ENCODE measurements at regions not wholly inside any gene's neighbourhood (a gene's known extent, or its start where the extent isn't known, plus 50 kb on each side); places are given as distances from the start of the nearest gene placed in this dataset.
"Not testable (repeated sequence)": the region's sequence is repeated elsewhere in the genome, so short reads cannot be mapped to it uniquely, and the experiment has no call there.

GRCh38 chr17:21510686-21511362 lies 134.7 kb downstream of the KCNJ12 start:
- no peaks in the 10 kb centered on the region for H3K9me3 Mint-ChIP-seq
- peaks cover 6 to 13% (median 8%) of the 10 kb centered on the region in 3 donors for H3K4me1 Mint-ChIP-seq
- H3K4me3 Mint-ChIP-seq = peak overlapping the region; percentile 35 to 82 (median 61)
- peaks cover 2% of the 10 kb centered on the region for H3K36me3 Mint-ChIP-seq
- peaks cover 17% of the 10 kb centered on the region for H3K27me3 Mint-ChIP-seq
- H3K27ac Mint-ChIP-seq = no peak overlapping the region

GRCh38 chr17:21511363-21512195 lies 135.4 kb downstream of the KCNJ12 start:
- peaks cover 6 to 13% (median 8%) of the 10 kb centered on the region in 3 donors for H3K4me1 Mint-ChIP-seq
- H3K27me3 Mint-ChIP-seq = peaks cover 17% of the 10 kb centered on the region
- no peaks in the 10 kb centered on the region for H3K36me3 Mint-ChIP-seq
- H3K27ac Mint-ChIP-seq = peak overlapping the region in 2 of 3 donors; percentile 50 to 51
- H3K4me3 Mint-ChIP-seq = peak overlapping the region; percentile 43 to 90 (median 80)
- H3K9me3 Mint-ChIP-seq = no peaks in the 10 kb centered on the region

GRCh38 chr17:21512307-21513011 lies 136.3 kb downstream of the KCNJ12 start:
- Mint-ChIP-seq H3K4me3 (peak overlapping the region in 1 of 4 donors; percentile 65), H3K9me3 (no peaks in the 10 kb centered on the region), H3K27ac (no peak overlapping the region), H3K36me3 (no peaks in the 10 kb centered on the region), H3K27me3 (peaks cover 18% of the 10 kb centered on the region), H3K4me1 (peaks cover 6 to 13% (median 8%) of the 10 kb centered on the region in 3 donors)

- no peak overlapping the region for H3K27ac Mint-ChIP-seq
- peaks cover 21% of the 10 kb centered on the region for H3K27me3 Mint-ChIP-seq
- H3K4me3 Mint-ChIP-seq = peak overlapping the region in 2 of 4 donors; percentile 65 to 69
- H3K36me3 Mint-ChIP-seq = no peaks in the 10 kb centered on the region
- H3K4me1 Mint-ChIP-seq = peaks cover 6 to 11% (median 7%) of the 10 kb centered on the region in 3 donors
- H3K9me3 Mint-ChIP-seq = no peaks in the 10 kb centered on the region
Observed at GRCh38 chr17:21513012-21513570, 136.9 kb downstream of the KCNJ12 start.

- H3K4me1 Mint-ChIP-seq, H3K9me3 Mint-ChIP-seq, H3K27ac Mint-ChIP-seq, H3K36me3 Mint-ChIP-seq, H3K4me3 Mint-ChIP-seq: not testable (repeated sequence)
- peaks cover 19% of the 10 kb centered on the region for H3K27me3 Mint-ChIP-seq
Observed at GRCh38 chr17:21514567-21514966, 138.4 kb downstream of the KCNJ12 start.

- Mint-ChIP-seq H3K27ac (no peak overlapping the region), H3K4me1 (no peaks in the 10 kb centered on the region), H3K27me3 (peaks cover 11% of the 10 kb centered on the region), H3K36me3 (peaks cover 2% of the 10 kb centered on the region), H3K4me3 (no peak overlapping the region), H3K9me3 (no peaks in the 10 kb centered on the region)
Observed at GRCh38 chr17:21517538-21518293, 141.6 kb downstream of the KCNJ12 start.

- Mint-ChIP-seq H3K27ac (no peak overlapping the region), H3K4me1 (no peaks in the 10 kb centered on the region), H3K9me3 (no peaks in the 10 kb centered on the region), H3K36me3 (peaks cover 2% of the 10 kb centered on the region), H3K27me3 (peaks cover 7% of the 10 kb centered on the region), H3K4me3 (no peak overlapping the region)
Observed at GRCh38 chr17:21522755-21523336, 146.7 kb downstream of the KCNJ12 start.

GRCh38 chr17:21523497-21524210 lies 147.5 kb downstream of the KCNJ12 start:
- Mint-ChIP-seq H3K4me3 (no peak overlapping the region), H3K27ac (no peak overlapping the region), H3K36me3 (peaks cover 2% of the 10 kb centered on the region), H3K9me3 (no peaks in the 10 kb centered on the region), H3K4me1 (no peaks in the 10 kb centered on the region), H3K27me3 (peaks cover 7% of the 10 kb centered on the region)

GRCh38 chr17:21524211-21524591 lies 148.0 kb downstream of the KCNJ12 start:
- H3K4me1 Mint-ChIP-seq = no peaks in the 10 kb centered on the region
- no peak overlapping the region for H3K4me3 Mint-ChIP-seq
- no peaks in the 10 kb centered on the region for H3K9me3 Mint-ChIP-seq
- H3K27ac Mint-ChIP-seq = no peak overlapping the region
- peaks cover 2% of the 10 kb centered on the region for H3K36me3 Mint-ChIP-seq
- H3K27me3 Mint-ChIP-seq = peaks cover 7% of the 10 kb centered on the region

GRCh38 chr17:21525464-21526130 lies 149.4 kb downstream of the KCNJ12 start:
- peaks cover 6% of the 10 kb centered on the region for H3K27me3 Mint-ChIP-seq
- no peak overlapping the region for H3K4me3 Mint-ChIP-seq
- no peaks in the 10 kb centered on the region for H3K36me3 Mint-ChIP-seq
- no peak overlapping the region for H3K27ac Mint-ChIP-seq
- no peaks in the 10 kb centered on the region for H3K4me1 Mint-ChIP-seq
- no peaks in the 10 kb centered on the region for H3K9me3 Mint-ChIP-seq

- no peaks in the 10 kb centered on the region for H3K27me3 Mint-ChIP-seq
- no peaks in the 10 kb centered on the region for H3K4me1 Mint-ChIP-seq
- H3K27ac Mint-ChIP-seq = no peak overlapping the region
- peak overlapping the region in 1 of 4 donors; percentile 67 for H3K4me3 Mint-ChIP-seq
- H3K36me3 Mint-ChIP-seq = no peaks in the 10 kb centered on the region
- H3K9me3 Mint-ChIP-seq = no peaks in the 10 kb centered on the region
Observed at GRCh38 chr17:21528031-21528695, 152.0 kb downstream of the KCNJ12 start.

GRCh38 chr17:21530311-21530710 lies 154.2 kb downstream of the KCNJ12 start:
- Mint-ChIP-seq H3K27me3 (no peaks in the 10 kb centered on the region), H3K4me1 (no peaks in the 10 kb centered on the region), H3K9me3 (no peaks in the 10 kb centered on the region), H3K27ac (no peak overlapping the region), H3K4me3 (no peak overlapping the region), H3K36me3 (peaks cover 3% of the 10 kb centered on the region)

- peaks cover 0 to under 1% (median 0%) of the 10 kb centered on the region in 3 donors for H3K9me3 Mint-ChIP-seq
- H3K4me1 Mint-ChIP-seq = no peaks in the 10 kb centered on the region
- peaks cover 3% of the 10 kb centered on the region for H3K36me3 Mint-ChIP-seq
- H3K27ac Mint-ChIP-seq = no peak overlapping the region
- no peaks in the 10 kb centered on the region for H3K27me3 Mint-ChIP-seq
- peak overlapping the region in 1 of 4 donors; percentile 36 for H3K4me3 Mint-ChIP-seq
Observed at GRCh38 chr17:21530841-21531240, 154.7 kb downstream of the KCNJ12 start.

All from IgD-negative memory B cell (primary cell).